GM23248 (cell line): ENCODE measurements at regions not wholly inside any gene's neighbourhood (a gene's known extent, or its start where the extent isn't known, plus 50 kb on each side); places are given as distances from the start of the nearest gene placed in this dataset.

Experiments used
- EZH2 ChIP-seq: fragments of 200-600 bp; sonication (generic); IDR thresholded peaks from 2 replicates; pipeline ENCODE4 v1.6.1; 2018; ENCODE audit warnings: antibody characterized with exemption, mild to moderate bottlenecking; ENCODE audit not compliant: insufficient read depth, poor library complexity, severe bottlenecking
- EZH2phosphoT487 ChIP-seq: fragments of 200-600 bp; sonication (generic); IDR thresholded peaks from 2 replicates; pipeline ENCODE4 v1.6.1; 2018; ENCODE audit warnings: antibody characterized with exemption, moderate library complexity, mild to moderate bottlenecking, low read depth; ENCODE audit not compliant: insufficient read depth

DNA sequence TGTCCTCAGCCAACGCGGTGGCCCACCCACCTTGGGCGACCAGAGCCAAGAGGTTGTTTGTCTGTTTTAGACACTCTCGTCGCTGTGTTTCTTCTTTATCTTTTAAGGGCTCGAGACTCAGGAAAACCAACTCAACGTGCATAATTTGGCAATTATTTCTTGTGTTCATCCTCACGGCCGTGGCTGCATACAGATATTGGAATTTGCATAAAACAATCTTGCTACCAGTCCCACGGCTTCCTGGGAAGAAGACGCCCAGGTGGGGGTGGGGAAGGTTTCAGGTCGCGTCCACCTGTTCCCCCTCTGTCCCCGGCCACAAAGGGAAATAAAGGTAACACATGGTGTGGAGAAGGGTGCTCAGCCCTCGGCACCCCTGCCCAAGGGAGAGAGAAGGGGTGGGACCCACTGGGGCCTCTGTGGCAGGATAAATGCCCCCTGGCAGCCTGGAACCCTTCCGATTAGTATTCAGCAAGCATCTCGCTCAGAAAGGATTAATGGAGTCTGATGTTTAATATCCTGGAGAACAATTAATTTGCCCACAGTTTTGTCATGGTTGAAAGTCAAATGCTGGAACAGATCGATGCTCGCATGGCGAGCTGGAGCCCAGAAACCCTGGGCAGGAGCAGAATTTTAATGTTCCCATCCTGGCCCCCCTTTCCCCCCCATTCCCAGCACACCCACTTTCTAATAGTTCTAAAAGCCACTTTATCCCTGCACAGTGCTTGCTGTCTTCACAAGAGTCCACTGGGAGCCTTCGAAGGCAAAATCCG lies 359.7 kb downstream of the MN1 start:
- TF ChIP-seq EZH2phosphoT487 (no peak), EZH2 (no peak)
